Mesothelial cell of epicardium (in vitro differentiated cells): ENCODE measurements at regions not wholly inside any gene's neighbourhood (a gene's known extent, or its start where the extent isn't known, plus 50 kb on each side); places are given as distances from the start of the nearest gene placed in this dataset.
"Not testable (repeated sequence)": the region's sequence is repeated elsewhere in the genome, so short reads cannot be mapped to it uniquely, and the experiment has no call there.

Source experiments
- DNase-seq, 2 experiments: peaks; one replicate each; pipeline ENCODE4 v3.0.0; 2021; ENCODE audit warnings: low spot score in 2 of 2; ENCODE audit not compliant: unreplicated experiment in 2 of 2
- H3K27ac Mint-ChIP-seq: 2 replicates; pipeline ENCODE4 v1.8.0; 2021; ENCODE audit warnings: mixed read lengths
- H3K27me3 Mint-ChIP-seq: 2 replicates; pipeline ENCODE4 v1.8.0; 2021; ENCODE audit warnings: low read depth, mixed read lengths
- H3K36me3 Mint-ChIP-seq: 2 replicates; pipeline ENCODE4 v1.8.0; 2021; ENCODE audit warnings: mixed read lengths
- H3K4me1 Mint-ChIP-seq: 2 replicates; pipeline ENCODE4 v1.8.0; 2021; ENCODE audit warnings: mixed read lengths
- H3K4me3 Mint-ChIP-seq: 2 replicates; pipeline ENCODE4 v1.8.0; 2021; ENCODE audit warnings: mild to moderate bottlenecking, moderate library complexity, mixed read lengths
- H3K9me3 Mint-ChIP-seq: 2 replicates; pipeline ENCODE4 v1.8.0; 2021; ENCODE audit warnings: mixed read lengths
- CTCF ChIP-seq: fragments of 200-600 bp; sonication (generic); IDR thresholded peaks from one replicate; pipeline ENCODE4 v1.5.0; 2021; ENCODE audit warnings: antibody characterized with exemption; ENCODE audit not compliant: unreplicated experiment

- H3K27ac Mint-ChIP-seq: no peak overlapping the region
- H3K9me3 Mint-ChIP-seq: peaks cover 10% of the 10 kb centered on the region
- no peaks in the 10 kb centered on the region for H3K36me3 Mint-ChIP-seq
Measured at GRCh38 chr13:90256746-90257145, 1090.7 kb upstream of the MIR17HG start.

GRCh38 chr13:90258129-90258528, 1089.4 kb upstream of the MIR17HG start:
- no peak overlapping the region for H3K27ac Mint-ChIP-seq

More at GRCh38 chr13:90256746-90257145, 1090.7 kb upstream of the MIR17HG start:
- Mint-ChIP-seq H3K4me3 (no peak overlapping the region), H3K4me1 (no peaks in the 10 kb centered on the region), H3K27me3 (no peaks in the 10 kb centered on the region)
- DNase-seq: no peak
- TF ChIP-seq CTCF: no peak

GRCh38 chr13:90261343-90261742, 1086.1 kb upstream of the MIR17HG start:
- no peak overlapping the region for H3K4me3 Mint-ChIP-seq
- H3K4me1 Mint-ChIP-seq: no peaks in the 10 kb centered on the region
- H3K36me3 Mint-ChIP-seq: no peaks in the 10 kb centered on the region
- no peak for TF ChIP-seq CTCF
- no peak for DNase-seq
- H3K27ac Mint-ChIP-seq: no peak overlapping the region
- H3K27me3 Mint-ChIP-seq: no peaks in the 10 kb centered on the region
- peaks cover 10% of the 10 kb centered on the region for H3K9me3 Mint-ChIP-seq

More at GRCh38 chr13:90258129-90258528, 1089.4 kb upstream of the MIR17HG start:
- peaks cover 10% of the 10 kb centered on the region for H3K9me3 Mint-ChIP-seq
- H3K27me3 Mint-ChIP-seq: no peaks in the 10 kb centered on the region
- no peak overlapping the region for H3K4me3 Mint-ChIP-seq
- no peaks in the 10 kb centered on the region for H3K36me3 Mint-ChIP-seq
- no peak for DNase-seq
- no peak for TF ChIP-seq CTCF
- no peaks in the 10 kb centered on the region for H3K4me1 Mint-ChIP-seq

GRCh38 chr13:90270226-90270625, 1077.3 kb upstream of the MIR17HG start:
- no peak for TF ChIP-seq CTCF
- Mint-ChIP-seq H3K9me3 (peaks cover 11% of the 10 kb centered on the region), H3K4me1 (no peaks in the 10 kb centered on the region)

GRCh38 chr13:90272356-90272755, 1075.1 kb upstream of the MIR17HG start:
- TF ChIP-seq CTCF: no peak
- H3K36me3 Mint-ChIP-seq: no peaks in the 10 kb centered on the region
- DNase-seq: no peak
- H3K4me3 Mint-ChIP-seq: no peak overlapping the region
- no peak overlapping the region for H3K27ac Mint-ChIP-seq
- no peaks in the 10 kb centered on the region for H3K4me1 Mint-ChIP-seq
- no peaks in the 10 kb centered on the region for H3K27me3 Mint-ChIP-seq
- peaks cover 11% of the 10 kb centered on the region for H3K9me3 Mint-ChIP-seq

More at GRCh38 chr13:90270226-90270625, 1077.3 kb upstream of the MIR17HG start:
- H3K4me3 Mint-ChIP-seq: no peak overlapping the region
- H3K36me3 Mint-ChIP-seq: no peaks in the 10 kb centered on the region
- DNase-seq: no peak
- no peak overlapping the region for H3K27ac Mint-ChIP-seq
- H3K27me3 Mint-ChIP-seq: no peaks in the 10 kb centered on the region

GRCh38 chr13:90276216-90276615, 1071.3 kb upstream of the MIR17HG start:
- peaks cover 11% of the 10 kb centered on the region for H3K9me3 Mint-ChIP-seq
- DNase-seq: no peak
- no peak for TF ChIP-seq CTCF

GRCh38 chr13:90278231-90278630, 1069.3 kb upstream of the MIR17HG start:
- H3K9me3 Mint-ChIP-seq, H3K27ac Mint-ChIP-seq, H3K27me3 Mint-ChIP-seq, DNase-seq, H3K4me3 Mint-ChIP-seq, H3K4me1 Mint-ChIP-seq, H3K36me3 Mint-ChIP-seq: not testable (repeated sequence)

More at GRCh38 chr13:90276216-90276615, 1071.3 kb upstream of the MIR17HG start:
- Mint-ChIP-seq H3K4me1 (no peaks in the 10 kb centered on the region), H3K27me3 (no peaks in the 10 kb centered on the region), H3K36me3 (no peaks in the 10 kb centered on the region), H3K27ac (no peak overlapping the region), H3K4me3 (no peak overlapping the region)
